K562 (cell line): ENCODE measurements at regions not wholly inside any gene's neighbourhood (a gene's known extent, or its start where the extent isn't known, plus 50 kb on each side); places are given as distances from the start of the nearest gene placed in this dataset.

Experiments
- ATAC-seq: fragments of 200-7000 bp; cut with Tn5 transposase; 3 replicates; pipeline ENCODE4 v1.9.1; 2020; ENCODE audit warnings: moderate library complexity
- BruUV-seq: library from RNA; stranded (reverse); fragments of 400-500 nt; replicated peaks from 2 replicates; lab custom pipeline; 2021; lab: Mats Ljungman, UMichigan
- CTCF ChIA-PET: fragments of 300-600 bp; formaldehyde crosslinking; extraction: SDS; loops from one replicate; lab custom pipeline; 2021; ENCODE audit warnings: low intra/inter-chr PET ratio; lab: Yijun Ruan, JAX
- POLR2A ChIA-PET: fragments of 300-600, 350-650 bp; sonication (Branson Sonifier 250); formaldehyde crosslinking; extraction: SDS; loops from one replicate; lab custom pipeline; 2021; ENCODE audit warnings: antibody characterized with exemption, inconsistent platforms; lab: Yijun Ruan, JAX
- DNase-seq, 4 experiments: peaks; one replicate each; pipeline versions ENCODE4 v3.0.0 to v3.0.0-alpha.2; 2011 to 2018; ENCODE audit warnings: low spot score in 3 of 4, mixed read lengths in 3 of 4; ENCODE audit errors: extremely low read depth in 1 of 4
- FAIRE-seq: peaks from 2 replicates; lab custom pipeline; 2011; peaks lifted over from hg19 to GRCh38; lab: Jason Lieb, UNC
- H2AFZ ChIP-seq: 2 replicates; pipeline ENCODE4 v1.6.0; 2011; ENCODE audit warnings: low read depth, low read length, control low read depth, inconsistent platforms
- H3K27ac ChIP-seq: fragments of 200-600 bp; 3 replicates; pipeline ENCODE4 v1.8.0; 2011; ENCODE audit warnings: low read depth, mild to moderate bottlenecking, control low read depth, inconsistent platforms, low read length, moderate library complexity, mixed read lengths; ENCODE audit errors: extremely low read depth
- H3K27me3 ChIP-seq, 2 experiments: fragments of 300-600 bp in 1 of 2; 2 replicates in 1 of 2; 3 replicates in 1 of 2; pipeline versions ENCODE4 v1.6.0 to v1.8.0; 2011; ENCODE audit warnings: inconsistent platforms in 2 of 2, low read length in 2 of 2, mild to moderate bottlenecking in 1 of 2, mixed read lengths in 1 of 2, moderate library complexity in 1 of 2; ENCODE audit not compliant: control insufficient read depth in 2 of 2, insufficient read depth in 2 of 2
- H3K36me3 ChIP-seq: fragments of 300-600 bp; 3 replicates; pipeline ENCODE4 v1.8.0; 2011; ENCODE audit warnings: mild to moderate bottlenecking, low read length, inconsistent platforms; ENCODE audit not compliant: control insufficient read depth, insufficient read depth
- H3K4me1 ChIP-seq, 2 experiments: fragments of 200-600 bp in 1 of 2; replicated peaks in 1 of 2; 2 replicates in 1 of 2; 3 replicates in 1 of 2; pipeline versions ENCODE4 v1.5.1 to v1.8.0; 2011; ENCODE audit warnings: inconsistent platforms in 2 of 2, low read length in 2 of 2, mild to moderate bottlenecking in 1 of 2, mixed read lengths in 1 of 2, moderate library complexity in 1 of 2; ENCODE audit not compliant: control insufficient read depth in 2 of 2, insufficient read depth in 2 of 2
- H3K4me2 ChIP-seq: 2 replicates; pipeline ENCODE4 v1.6.1; 2011; ENCODE audit warnings: low read length, control low read depth, inconsistent platforms, mixed read lengths; ENCODE audit not compliant: insufficient read depth
- H3K4me3 ChIP-seq: fragments of 200-600 bp; sonication (generic), shearing (Covaris generic); 2 replicates; pipeline ENCODE4 v1.5.1; 2016; ENCODE audit warnings: control low read depth, inconsistent platforms
- H3K79me2 ChIP-seq: fragments of 200-600 bp; 3 replicates; pipeline ENCODE4 v1.8.0; 2011; ENCODE audit warnings: low read length, inconsistent platforms; ENCODE audit not compliant: control insufficient read depth, insufficient read depth
- H3K9ac ChIP-seq, 2 experiments: 2 replicates each; pipeline versions ENCODE4 v1.6.0 to v1.6.1; 2011; ENCODE audit warnings: low read depth in 2 of 2, low read length in 2 of 2, control low read depth in 1 of 2, inconsistent platforms in 1 of 2, mild to moderate bottlenecking in 1 of 2, mixed read lengths in 1 of 2; ENCODE audit not compliant: insufficient read depth in 1 of 2
- H3K9me1 ChIP-seq: one replicate; pipeline ENCODE4 v1.6.0; 2011; ENCODE audit warnings: inconsistent platforms, mild to moderate bottlenecking, low read length, moderate library complexity; ENCODE audit not compliant: control insufficient read depth, insufficient read depth
- H3K9me3 ChIP-seq: replicated peaks from 2 replicates; pipeline ENCODE4 v1.5.1; 2011; ENCODE audit warnings: low read depth, low read length, inconsistent platforms; ENCODE audit not compliant: control insufficient read depth, insufficient read depth
- H4K20me1 ChIP-seq: replicated peaks from 2 replicates; pipeline ENCODE4 v1.6.1; 2011; ENCODE audit warnings: low read length, inconsistent platforms, mixed read lengths; ENCODE audit not compliant: control insufficient read depth, insufficient read depth
- ASH1L ChIP-seq: fragments of 450-650 bp; IDR thresholded peaks from 2 replicates; pipeline ENCODE4 v1.6.1; 2018; ENCODE audit warnings: borderline replicate concordance, mild to moderate bottlenecking, low read depth; ENCODE audit not compliant: partially characterized antibody
- GTF3C2 ChIP-seq: IDR thresholded peaks from 3 replicates; pipeline ENCODE4 v1.6.1; 2011; ENCODE audit warnings: borderline replicate concordance, mild to moderate bottlenecking, moderate library complexity; ENCODE audit not compliant: insufficient read length; ENCODE audit errors: extremely low read depth
- HNRNPL ChIP-seq: fragments of 200-400 bp; formaldehyde crosslinking; IDR thresholded peaks from 2 replicates; pipeline ENCODE4 v1.6.1; 2017; ENCODE audit warnings: low read depth, mild to moderate bottlenecking, low read length
- L3MBTL2 ChIP-seq: fragments of 450-650 bp; IDR thresholded peaks from 2 replicates; pipeline ENCODE4 v1.6.1; 2016; ENCODE audit warnings: mild to moderate bottlenecking, moderate library complexity
- LARP7 ChIP-seq: fragments of 450-650 bp; IDR thresholded peaks from 2 replicates; pipeline ENCODE4 v1.6.1; 2016
- NCOA1 ChIP-seq: fragments of 450-650 bp; IDR thresholded peaks from 2 replicates; pipeline ENCODE4 v1.6.1; 2016; ENCODE audit warnings: low read depth
- NKRF ChIP-seq: fragments of 450-650 bp; IDR thresholded peaks from 2 replicates; pipeline ENCODE4 v1.6.1; 2016; ENCODE audit warnings: borderline replicate concordance
- RBM17 ChIP-seq: fragments of 200-400 bp; formaldehyde crosslinking; IDR thresholded peaks from 2 replicates; pipeline ENCODE4 v1.6.1; 2017; ENCODE audit warnings: low read depth, mild to moderate bottlenecking, low read length, borderline replicate concordance
- RFX5 ChIP-seq: IDR thresholded peaks from 2 replicates; pipeline ENCODE4 v1.6.1; 2011; ENCODE audit warnings: low read depth, mild to moderate bottlenecking, improper control_type of control experiment, low read length
- RHOXF2B ChIP-seq: fragments of 250-450 bp; sonication (Bioruptor Pico); conservative IDR thresholded peaks from 2 replicates; pipeline ENCODE4 v1.5.1; 2021
- TAL1 ChIP-seq: fragments of 450-650 bp; IDR thresholded peaks from 2 replicates; pipeline ENCODE4 v1.6.1; 2016; ENCODE audit warnings: mild to moderate bottlenecking
- ZBTB8A ChIP-seq: fragments of 450-650 bp; IDR thresholded peaks from 2 replicates; pipeline ENCODE4 v1.6.1; 2018; ENCODE audit warnings: mild to moderate bottlenecking, moderate library complexity; ENCODE audit not compliant: partially characterized antibody
- ZKSCAN1 ChIP-seq: fragments of 150-350 bp; IDR thresholded peaks from 2 replicates; pipeline ENCODE4 v1.6.1; 2016; ENCODE audit warnings: low read depth, low read length
- ZNF384 ChIP-seq: IDR thresholded peaks from 2 replicates; pipeline ENCODE4 v1.6.1; 2012; ENCODE audit warnings: low read depth, low read length, improper control_type of control experiment
- ZNF507 ChIP-seq: conservative IDR thresholded peaks from 2 replicates; pipeline ENCODE4 v1.6.1; 2017; ENCODE audit warnings: missing genetic modification characterization, missing compliant biosample characterization
- ZNF639 ChIP-seq, 2 experiments: fragments of 200-800 bp in 1 of 2; sonication (Bioruptor generic) in 1 of 2; sonication (generic) in 1 of 2; formaldehyde crosslinking in 1 of 2; IDR thresholded peaks in 1 of 2; conservative IDR thresholded peaks in 1 of 2; 2 replicates each; pipeline versions ENCODE4 v1.5.0 to v1.6.1; 2016 to 2020; ENCODE audit warnings: missing compliant biosample characterization in 1 of 2, missing genetic modification characterization in 1 of 2, missing genetic modification reagents in 1 of 2
- WGBS: fragments of 100-300 bp; shearing (Covaris generic); methylation state at CpG from one replicate; pipeline ENCODE4 v1.1.6; 2016; ENCODE audit warnings: low coverage, mixed read lengths; ENCODE audit not compliant: insufficient coverage; ENCODE audit errors: missing lambda C conversion rate; 5-methylcytosine and 5-hydroxymethylcytosine counted together
- in situ Hi-C: fragments of 300-500 bp; cut with MboI; formaldehyde crosslinking; loops from 4 replicates; pipeline ENCODE4 v1.15.0; 2018; ENCODE audit warnings: inconsistent platforms, mixed read lengths
- intact Hi-C: fragments of 100-400 bp; cut with micrococcal nuclease; formaldehyde crosslinking; loops from 2 replicates; pipeline ENCODE4 v1.14.2; 2022

GRCh38 chr15:69869291-69869690 is 228.4 kb downstream of the TLE3 start (continued):
- TF ChIP-seq NKRF (no peak), RBM17 (no peak), NCOA1 (no peak)

- no peak overlapping the region for H3K9ac ChIP-seq
- no peaks in the 10 kb centered on the region for H3K79me2 ChIP-seq
- FAIRE-seq (no peak), ATAC-seq (no peak), DNase-seq (no peak)
- ChIA-PET POLR2A (interaction anchor here (0.6 to 0.8 kb wide), 3 partner anchors 73 to 317 kb away, joined by 3 read pairs; no protein-coding TSS in a partner anchor), CTCF (no interaction called here)
- H3K4me2 ChIP-seq: no peak overlapping the region
- no peaks in the 10 kb centered on the region for H3K4me1 ChIP-seq
- H3K36me3 ChIP-seq: no peaks in the 10 kb centered on the region
- intact Hi-C loops: no loop called here
- H3K27ac ChIP-seq: no peak overlapping the region
- no peaks in the 10 kb centered on the region for H3K9me1 ChIP-seq
- H3K4me3 ChIP-seq: no peak overlapping the region
- WGBS: 2% methylated on average over 9 of the region's 9 CpGs
- H4K20me1 ChIP-seq: no peaks in the 10 kb centered on the region; the same call in 1 of the 2 replicates
- in situ Hi-C loops: no loop called here
- BruUV-seq: no TSS peak
- no peak overlapping the region for H2AFZ ChIP-seq
- H3K9me3 ChIP-seq: no peaks in the 10 kb centered on the region
- H3K27me3 ChIP-seq: peaks cover 2 to 3% of the 10 kb centered on the region in 2 experiments; a peak in 1 of 5 replicates
- no peak for TF ChIP-seq ZKSCAN1
- no peak for TF ChIP-seq RHOXF2B (CRISPR knock-in tag)
- no peak for TF ChIP-seq GTF3C2
- no peak for TF ChIP-seq ZBTB8A
- TF ChIP-seq HNRNPL: no peak
- TF ChIP-seq LARP7: no peak
- TF ChIP-seq ASH1L: no peak
- no peak for TF ChIP-seq ZNF639 (CRISPR knock-in tag; conservative IDR thresholded peaks at IDR 0.05 in 1 of 2, IDR thresholded peaks at IDR 0.05 in 1 of 2)
- no peak for TF ChIP-seq L3MBTL2
- no peak for TF ChIP-seq RFX5
- TF ChIP-seq TAL1: no peak
- TF ChIP-seq ZNF507: no peak
- no peak for TF ChIP-seq ZNF384
These were observed 227.7 kb downstream of the TLE3 start for GRCh38 chr15:69869881-69870505.
